Immature natural killer cell (primary cell): ENCODE measurements at regions not wholly inside any gene's neighbourhood (a gene's known extent, or its start where the extent isn't known, plus 50 kb on each side); places are given as distances from the start of the nearest gene placed in this dataset.

ENCODE experiments used
- DNase-seq, 3 donors: peaks; one replicate each; pipeline ENCODE4 v3.0.0; 2022; ENCODE audit warnings: mixed read lengths in 1 of 3
- H3K27ac Mint-ChIP-seq, 6 donors: one replicate each; pipeline ENCODE4 v1.8.0; 2020; ENCODE audit warnings: mixed read lengths in 6 of 6, mild to moderate bottlenecking in 5 of 6, inconsistent platforms in 4 of 6, moderate library complexity in 3 of 6
- H3K27me3 Mint-ChIP-seq, 3 donors: one replicate each; pipeline ENCODE4 v1.8.0; 2020 to 2021; ENCODE audit warnings: low read depth in 3 of 3, mild to moderate bottlenecking in 3 of 3, mixed read lengths in 3 of 3, moderate library complexity in 3 of 3, inconsistent platforms in 1 of 3
- H3K36me3 Mint-ChIP-seq, 3 donors: one replicate each; pipeline ENCODE4 v1.8.0; 2020; ENCODE audit warnings: mixed read lengths in 3 of 3, inconsistent platforms in 2 of 3, mild to moderate bottlenecking in 2 of 3
- H3K4me1 Mint-ChIP-seq, 2 donors: one replicate each; pipeline ENCODE4 v1.8.0; 2020; ENCODE audit warnings: inconsistent platforms in 2 of 2, mild to moderate bottlenecking in 2 of 2, mixed read lengths in 2 of 2, moderate library complexity in 1 of 2
- H3K4me3 Mint-ChIP-seq, 5 donors: one replicate each; pipeline ENCODE4 v1.8.0; 2020; ENCODE audit warnings: mild to moderate bottlenecking in 5 of 5, mixed read lengths in 5 of 5, inconsistent platforms in 3 of 5, moderate library complexity in 3 of 5
- H3K9me3 Mint-ChIP-seq, 6 donors: one replicate each; pipeline ENCODE4 v1.8.0; 2020; ENCODE audit warnings: mild to moderate bottlenecking in 6 of 6, mixed read lengths in 6 of 6, inconsistent platforms in 4 of 6, moderate library complexity in 3 of 6

GRCh38 chr1:4303303-4303702 lies 351.1 kb upstream of the AJAP1 start:
- H3K27me3 Mint-ChIP-seq: peaks cover 2 to 6% (median 6%) of the 10 kb centered on the region in 3 donors
- no peak overlapping the region for H3K4me3 Mint-ChIP-seq
- no peaks in the 10 kb centered on the region for H3K4me1 Mint-ChIP-seq
- no peak for DNase-seq
- peaks cover 0 to 3% (median 2%) of the 10 kb centered on the region in 6 donors for H3K9me3 Mint-ChIP-seq
- peaks cover 0 to 4% (median 0%) of the 10 kb centered on the region in 3 donors for H3K36me3 Mint-ChIP-seq
- no peak overlapping the region for H3K27ac Mint-ChIP-seq

DNA sequence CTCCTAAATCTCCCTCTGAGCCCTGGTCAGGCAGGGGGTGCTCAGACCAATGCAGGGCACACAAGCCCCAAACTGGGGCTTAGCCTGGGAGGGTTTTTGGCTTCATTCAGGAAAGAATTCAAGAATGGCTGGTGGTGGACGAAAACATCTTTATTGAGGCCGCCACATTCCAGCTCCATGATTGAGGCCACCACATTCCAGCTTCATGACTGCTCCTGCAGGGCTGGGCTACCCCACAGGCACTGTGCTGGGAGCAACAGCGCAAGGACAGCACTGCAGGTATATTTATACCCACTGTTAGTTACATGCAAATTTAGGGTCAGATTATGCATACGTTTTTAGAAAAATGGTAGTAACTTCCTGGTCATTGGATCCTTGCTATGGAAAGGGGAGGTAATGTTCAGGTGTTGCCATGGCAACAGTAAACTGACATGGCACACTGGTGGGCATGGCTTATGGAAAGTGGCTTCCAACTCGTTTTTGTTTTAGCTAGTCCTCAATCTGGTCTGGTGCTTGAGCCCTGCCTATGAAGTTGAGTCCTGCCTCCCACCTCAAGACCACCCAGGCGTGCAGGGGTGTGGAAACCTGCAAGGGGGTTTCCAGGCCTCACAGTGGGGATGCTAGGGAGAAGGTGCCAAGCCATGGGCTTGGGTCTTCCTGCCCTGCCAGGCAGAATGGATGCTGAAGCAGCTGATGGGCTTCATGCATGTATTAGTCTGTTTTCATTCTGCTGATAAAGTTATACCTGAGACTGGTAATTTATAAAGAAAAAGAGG lies 348.7 kb upstream of the AJAP1 start:
- DNase-seq: no peak
- Mint-ChIP-seq H3K27me3 (peaks cover 2 to 8% (median 2%) of the 10 kb centered on the region in 3 donors), H3K4me3 (no peak overlapping the region), H3K4me1 (no peaks in the 10 kb centered on the region), H3K36me3 (peaks cover 0 to 4% (median 0%) of the 10 kb centered on the region in 3 donors), H3K9me3 (peaks cover 0 to 3% (median 2%) of the 10 kb centered on the region in 6 donors), H3K27ac (no peak overlapping the region)

GRCh38 chr1:4306559-4307467 lies 347.6 kb upstream of the AJAP1 start:
- peaks cover 2 to 8% (median 3%) of the 10 kb centered on the region in 3 donors for H3K27me3 Mint-ChIP-seq
- peaks cover 0 to 4% (median 0%) of the 10 kb centered on the region in 3 donors for H3K36me3 Mint-ChIP-seq
- H3K27ac Mint-ChIP-seq: no peak overlapping the region
- no peaks in the 10 kb centered on the region for H3K4me1 Mint-ChIP-seq
- H3K9me3 Mint-ChIP-seq: peaks cover 0 to 3% (median 2%) of the 10 kb centered on the region in 6 donors
- no peak for DNase-seq
- H3K4me3 Mint-ChIP-seq: no peak overlapping the region

DNA sequence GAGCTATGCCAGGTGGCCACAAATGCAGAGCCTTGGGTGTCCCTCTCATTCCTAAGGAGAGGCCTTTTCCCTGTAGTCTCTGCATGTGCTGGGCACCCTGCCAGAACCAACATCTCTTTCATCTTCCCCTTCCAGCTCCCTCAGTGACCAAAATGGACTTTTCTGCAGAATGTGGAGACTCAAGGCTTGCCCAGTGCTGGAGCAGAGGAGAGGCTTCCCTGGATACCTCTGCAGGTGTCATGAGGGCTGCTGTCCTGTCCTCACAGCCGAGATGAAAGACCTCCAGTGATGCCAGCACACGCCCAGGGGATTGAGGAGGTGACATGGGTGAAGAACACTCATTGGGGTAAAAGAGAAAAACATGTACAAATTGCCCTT lies 347.0 kb upstream of the AJAP1 start:
- H3K9me3 Mint-ChIP-seq: peaks cover 0 to 3% (median 2%) of the 10 kb centered on the region in 6 donors
- peaks cover 2 to 8% (median 3%) of the 10 kb centered on the region in 3 donors for H3K27me3 Mint-ChIP-seq
- H3K27ac Mint-ChIP-seq: no peak overlapping the region
- peaks cover 0 to 4% (median 0%) of the 10 kb centered on the region in 3 donors for H3K36me3 Mint-ChIP-seq
- H3K4me1 Mint-ChIP-seq: no peaks in the 10 kb centered on the region
- no peak for DNase-seq
- no peak overlapping the region for H3K4me3 Mint-ChIP-seq

- no peak for DNase-seq
Observed at GRCh38 chr1:4307911-4308545, 346.4 kb upstream of the AJAP1 start.

GRCh38 chr1:4308806-4309205 lies 345.6 kb upstream of the AJAP1 start:
- H3K27me3 Mint-ChIP-seq: peaks cover 0 to 7% (median 5%) of the 10 kb centered on the region in 3 donors
- no peaks in the 10 kb centered on the region for H3K4me1 Mint-ChIP-seq
- no peaks in the 10 kb centered on the region for H3K36me3 Mint-ChIP-seq
- H3K27ac Mint-ChIP-seq: no peak overlapping the region
- H3K4me3 Mint-ChIP-seq: no peak overlapping the region
- peaks cover 0 to 3% (median 0%) of the 10 kb centered on the region in 6 donors for H3K9me3 Mint-ChIP-seq
- DNase-seq: no peak

More at GRCh38 chr1:4307911-4308545, 346.4 kb upstream of the AJAP1 start:
- peaks cover 0 to under 1% (median under 1%) of the 10 kb centered on the region in 6 donors for H3K9me3 Mint-ChIP-seq
- no peak overlapping the region for H3K4me3 Mint-ChIP-seq
- no peaks in the 10 kb centered on the region for H3K4me1 Mint-ChIP-seq
- peaks cover 2 to 8% (median 3%) of the 10 kb centered on the region in 3 donors for H3K27me3 Mint-ChIP-seq
- H3K27ac Mint-ChIP-seq: no peak overlapping the region
- H3K36me3 Mint-ChIP-seq: peaks cover 0 to under 1% (median 0%) of the 10 kb centered on the region in 3 donors

- peaks cover 2 to 11% (median 5%) of the 10 kb centered on the region in 3 donors for H3K27me3 Mint-ChIP-seq
- no peaks in the 10 kb centered on the region for H3K4me1 Mint-ChIP-seq
- H3K27ac Mint-ChIP-seq: no peak overlapping the region
- H3K9me3 Mint-ChIP-seq: peaks cover 0 to 8% (median 0%) of the 10 kb centered on the region in 6 donors
- no peak overlapping the region for H3K4me3 Mint-ChIP-seq
- H3K36me3 Mint-ChIP-seq: no peaks in the 10 kb centered on the region
- no peak for DNase-seq
Observed at GRCh38 chr1:4309676-4310320, 344.6 kb upstream of the AJAP1 start.

DNA sequence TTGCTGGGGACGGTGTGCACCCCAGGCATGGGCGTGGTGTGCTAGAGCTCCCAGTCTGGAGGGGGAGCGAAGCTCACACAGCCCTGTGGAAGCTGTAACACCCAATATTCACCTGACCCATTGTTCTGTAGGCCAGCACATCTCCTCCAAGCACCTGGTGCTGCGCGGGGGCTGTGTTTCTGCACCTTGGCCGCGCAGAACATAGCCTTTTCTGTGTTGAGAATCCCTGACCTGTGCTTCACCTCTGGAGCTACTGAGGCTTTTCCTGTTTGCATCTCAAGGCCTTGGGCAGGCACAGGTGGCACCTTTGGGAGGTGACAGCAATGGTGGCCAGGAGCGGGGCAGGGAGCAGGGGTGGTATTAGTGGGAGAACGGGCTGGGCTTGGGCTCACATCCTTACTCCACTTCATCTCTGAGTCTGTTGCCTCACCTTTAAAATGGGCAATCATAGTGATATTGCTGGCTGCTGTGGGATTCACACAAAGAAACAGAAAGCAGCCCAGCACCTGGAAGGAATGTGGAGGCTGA lies 343.9 kb upstream of the AJAP1 start:
- Mint-ChIP-seq H3K4me1 (no peaks in the 10 kb centered on the region), H3K9me3 (peaks cover 0 to 11% (median 3%) of the 10 kb centered on the region in 6 donors), H3K27ac (no peak overlapping the region), H3K27me3 (peaks cover 2 to 11% (median 5%) of the 10 kb centered on the region in 3 donors), H3K4me3 (no peak overlapping the region), H3K36me3 (no peaks in the 10 kb centered on the region)
- no peak for DNase-seq

DNA sequence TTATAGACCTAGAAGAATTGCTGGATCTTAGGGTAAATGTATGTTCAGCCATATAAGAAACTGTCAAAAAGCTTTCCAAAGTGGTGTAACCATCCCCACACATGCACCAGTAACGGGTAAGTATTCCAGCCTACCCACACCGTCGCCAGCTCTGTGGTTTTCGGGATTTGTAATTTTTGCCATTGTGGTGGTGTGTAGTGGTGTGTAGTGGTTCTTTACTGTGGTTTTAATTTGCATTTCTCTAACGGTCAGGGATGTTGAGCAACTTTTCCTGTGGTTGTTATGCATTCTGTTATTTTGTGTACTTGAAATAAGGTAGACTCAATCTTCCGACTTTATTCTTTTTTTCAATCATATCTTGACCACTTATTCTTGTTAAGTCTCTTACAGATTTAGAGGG lies 342.4 kb upstream of the AJAP1 start:
- Mint-ChIP-seq H3K9me3 (peaks cover 0 to 11% (median 3%) of the 10 kb centered on the region in 6 donors), H3K4me1 (no peaks in the 10 kb centered on the region), H3K4me3 (no peak overlapping the region), H3K36me3 (no peaks in the 10 kb centered on the region), H3K27ac (no peak overlapping the region), H3K27me3 (peaks cover 2 to 16% (median 5%) of the 10 kb centered on the region in 3 donors)
- DNase-seq: no peak

DNA sequence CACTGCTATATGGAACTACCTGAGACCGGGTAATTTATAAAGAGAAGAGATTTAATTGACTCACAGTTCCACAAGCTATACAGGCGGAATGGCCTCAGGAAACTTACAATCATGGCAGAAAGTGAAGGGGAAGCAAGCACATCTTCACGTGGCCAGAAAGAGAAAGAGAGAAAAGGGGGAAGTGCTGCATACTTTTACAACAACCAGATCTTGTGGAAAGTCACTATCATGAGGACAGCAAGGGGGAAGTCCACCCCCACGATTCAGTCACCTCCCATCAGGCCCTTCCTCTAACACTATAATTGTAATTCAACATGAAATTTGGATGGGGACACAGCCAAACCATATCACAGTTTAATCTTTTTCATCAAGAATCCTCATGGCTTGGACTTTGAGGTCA lies 339.2 kb upstream of the AJAP1 start:
- Mint-ChIP-seq H3K36me3 (no peaks in the 10 kb centered on the region), H3K27me3 (peaks cover 2 to 18% (median 3%) of the 10 kb centered on the region in 3 donors), H3K9me3 (peaks cover 0 to 11% (median 3%) of the 10 kb centered on the region in 6 donors), H3K4me1 (no peaks in the 10 kb centered on the region), H3K27ac (no peak overlapping the region), H3K4me3 (no peak overlapping the region)
- DNase-seq: no peak

- Mint-ChIP-seq H3K9me3 (peaks cover 0 to 11% (median 3%) of the 10 kb centered on the region in 6 donors), H3K4me1 (no peaks in the 10 kb centered on the region), H3K27me3 (peaks cover 1 to 18% (median 2%) of the 10 kb centered on the region in 3 donors), H3K27ac (no peak overlapping the region), H3K36me3 (no peaks in the 10 kb centered on the region), H3K4me3 (no peak overlapping the region)
- DNase-seq: no peak
Observed at GRCh38 chr1:4317207-4317606, 337.2 kb upstream of the AJAP1 start.

- Mint-ChIP-seq H3K9me3 (peaks cover 0 to 9% (median 3%) of the 10 kb centered on the region in 6 donors), H3K4me1 (no peaks in the 10 kb centered on the region), H3K27ac (no peak overlapping the region), H3K4me3 (no peak overlapping the region), H3K27me3 (peaks cover 0 to 15% (median 2%) of the 10 kb centered on the region in 3 donors), H3K36me3 (no peaks in the 10 kb centered on the region)
- DNase-seq: no peak
Observed at GRCh38 chr1:4318720-4319119, 335.7 kb upstream of the AJAP1 start.

DNA sequence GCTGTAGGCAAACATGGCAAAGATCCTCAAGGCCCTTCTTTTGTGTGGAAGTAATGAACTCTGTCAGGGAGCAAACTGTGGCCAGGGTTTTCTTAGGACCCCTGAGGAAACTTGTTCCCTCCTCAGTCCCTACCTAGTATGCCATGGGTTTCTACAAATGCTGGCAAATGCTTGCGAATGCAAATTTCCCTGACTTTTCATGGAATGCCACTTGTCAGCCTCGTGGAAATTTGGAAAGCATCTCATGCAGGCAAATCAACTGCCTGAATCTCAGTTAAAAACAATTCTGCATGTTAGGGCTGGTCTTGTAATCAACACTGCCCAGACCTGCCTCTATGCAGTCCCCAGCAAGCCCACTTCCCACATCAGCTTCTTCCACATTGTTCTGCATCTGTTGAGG lies 334.9 kb upstream of the AJAP1 start:
- H3K27me3 Mint-ChIP-seq: peaks cover 0 to 11% (median under 1%) of the 10 kb centered on the region in 3 donors
- H3K4me3 Mint-ChIP-seq: no peak overlapping the region
- no peak overlapping the region for H3K27ac Mint-ChIP-seq
- H3K4me1 Mint-ChIP-seq: no peaks in the 10 kb centered on the region
- DNase-seq: no peak
- no peaks in the 10 kb centered on the region for H3K36me3 Mint-ChIP-seq
- H3K9me3 Mint-ChIP-seq: peaks cover 0 to 7% (median 3%) of the 10 kb centered on the region in 6 donors
